ENCODE measurements at regions not wholly inside any gene's neighbourhood (a gene's known extent, or its start where the extent isn't known, plus 50 kb on each side); places are given as distances from the start of the nearest gene placed in this dataset.
A peak's percentile ranks its signal among the peaks of the same experiment; 100 is the strongest.

GRCh38 chr2:181310967-181311366 lies 146.2 kb upstream of the ITGA4 start:
- Mint-ChIP-seq H3K9me3 (no peaks in the 10 kb centered on the region), H3K27ac (no peak overlapping the region), H3K4me1 (peaks cover 75% of the 10 kb centered on the region), H3K36me3 (no peaks in the 10 kb centered on the region), H3K4me3 (no peak overlapping the region), H3K27me3 (no peaks in the 10 kb centered on the region)

GRCh38 chr2:181311837-181312236 lies 145.3 kb upstream of the ITGA4 start:
- Mint-ChIP-seq H3K9me3 (no peaks in the 10 kb centered on the region), H3K27ac (peak overlapping the region; percentile 98), H3K4me1 (peaks cover 69% of the 10 kb centered on the region), H3K36me3 (no peaks in the 10 kb centered on the region), H3K4me3 (peak overlapping the region; percentile 85), H3K27me3 (no peaks in the 10 kb centered on the region)

DNA sequence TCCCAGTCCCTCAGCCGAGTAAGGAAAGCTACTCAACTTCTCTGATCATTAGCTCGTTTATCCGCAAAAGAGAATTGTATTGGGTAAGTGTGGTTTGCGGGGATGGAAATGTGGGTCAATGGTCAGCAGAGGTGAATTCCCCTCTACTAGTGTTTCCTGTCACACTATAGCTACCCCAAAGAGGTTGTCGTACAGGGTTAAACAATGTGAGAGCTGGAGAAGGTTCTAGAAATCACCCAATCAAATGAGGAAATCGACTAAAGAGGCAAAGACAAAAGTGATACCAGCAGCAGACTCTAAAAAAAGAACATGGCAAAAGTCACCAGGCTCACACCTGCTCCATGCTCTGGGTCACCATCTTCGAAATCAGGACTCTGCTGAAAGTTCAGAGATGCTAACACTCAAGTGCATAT lies 144.7 kb upstream of the ITGA4 start:
- Mint-ChIP-seq H3K4me1 (peaks cover 67% of the 10 kb centered on the region), H3K36me3 (peaks cover 3% of the 10 kb centered on the region), H3K4me3 (peak overlapping the region; percentile 85), H3K27ac (peak overlapping the region; percentile 98), H3K9me3 (no peaks in the 10 kb centered on the region), H3K27me3 (no peaks in the 10 kb centered on the region)

- no peaks in the 10 kb centered on the region for H3K27me3 Mint-ChIP-seq
- H3K4me1 Mint-ChIP-seq = peaks cover 65% of the 10 kb centered on the region
- H3K4me3 Mint-ChIP-seq = peak overlapping the region; percentile 85
- no peaks in the 10 kb centered on the region for H3K9me3 Mint-ChIP-seq
- H3K36me3 Mint-ChIP-seq = peaks cover 3% of the 10 kb centered on the region
- H3K27ac Mint-ChIP-seq = peak overlapping the region; percentile 98
These were observed 143.3 kb upstream of the ITGA4 start for GRCh38 chr2:181313845-181314244.

- Mint-ChIP-seq H3K4me1 (peaks cover 62% of the 10 kb centered on the region), H3K36me3 (peaks cover 3% of the 10 kb centered on the region), H3K27ac (peak overlapping the region; percentile 48), H3K27me3 (no peaks in the 10 kb centered on the region), H3K4me3 (peak overlapping the region; percentile 16), H3K9me3 (no peaks in the 10 kb centered on the region)
These were observed 142.6 kb upstream of the ITGA4 start for GRCh38 chr2:181314551-181314950.

DNA sequence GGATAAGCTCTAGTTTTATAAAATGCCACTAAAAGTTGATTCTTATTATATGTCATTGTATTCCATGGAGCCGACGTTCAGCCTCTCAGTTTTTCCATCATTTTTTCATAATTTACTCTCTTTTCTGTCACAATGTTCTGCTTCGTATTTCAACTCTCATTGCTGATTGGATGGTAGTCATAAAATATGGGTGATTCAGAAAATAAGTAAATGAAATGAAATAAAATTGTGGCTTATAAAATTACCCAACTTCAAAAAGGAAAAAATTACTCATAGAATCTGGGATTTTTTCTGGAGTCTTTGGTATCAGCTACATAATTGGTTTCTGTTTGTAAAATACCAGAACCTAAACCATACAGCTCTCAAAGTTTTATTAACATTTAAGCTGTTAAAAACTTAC lies 139.7 kb upstream of the ITGA4 start:
- peak overlapping the region; percentile 51 for H3K4me3 Mint-ChIP-seq
- H3K9me3 Mint-ChIP-seq = no peaks in the 10 kb centered on the region
- H3K36me3 Mint-ChIP-seq = peaks cover 3% of the 10 kb centered on the region
- peaks cover 56% of the 10 kb centered on the region for H3K4me1 Mint-ChIP-seq
- H3K27me3 Mint-ChIP-seq = no peaks in the 10 kb centered on the region
- H3K27ac Mint-ChIP-seq = peak overlapping the region; percentile 91

DNA sequence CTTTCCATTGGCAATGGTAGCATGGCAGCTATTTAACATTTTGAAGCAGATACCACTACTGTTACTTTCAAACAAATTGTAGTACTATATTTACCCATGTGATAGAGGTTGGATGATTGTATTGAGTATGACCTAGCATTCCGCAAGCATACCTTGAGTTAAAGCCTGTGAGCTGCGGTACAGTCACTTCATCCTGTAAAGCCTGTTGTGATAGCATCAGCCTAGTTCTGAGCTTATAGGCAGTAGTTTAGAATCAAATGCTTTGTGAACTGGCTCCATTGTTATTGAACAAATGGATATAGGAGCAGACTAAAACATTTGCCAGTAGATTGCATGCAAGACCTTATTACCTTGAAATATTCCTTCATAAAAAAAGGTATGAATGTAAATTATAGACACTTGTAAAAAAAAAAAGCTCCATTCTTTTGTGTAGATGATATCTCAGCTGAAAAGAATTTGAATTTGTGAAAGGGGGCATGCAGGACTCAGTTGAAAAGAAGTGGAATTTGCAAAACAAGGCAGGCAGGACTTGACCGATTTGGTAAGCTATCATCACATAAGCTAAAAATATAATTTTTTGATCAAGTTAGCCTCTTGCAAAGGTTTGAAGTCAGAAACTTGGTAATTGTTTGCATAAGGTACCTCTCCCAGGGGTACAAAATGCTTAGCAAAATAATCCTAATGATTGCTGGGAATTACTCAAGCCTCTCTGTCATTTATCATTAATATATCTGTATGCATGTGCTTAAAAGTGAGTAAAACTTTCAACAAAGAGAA lies 138.5 kb upstream of the ITGA4 start:
- no peak overlapping the region for H3K4me3 Mint-ChIP-seq
- H3K27me3 Mint-ChIP-seq = no peaks in the 10 kb centered on the region
- H3K36me3 Mint-ChIP-seq = peaks cover 8% of the 10 kb centered on the region
- peaks cover 47% of the 10 kb centered on the region for H3K4me1 Mint-ChIP-seq
- no peaks in the 10 kb centered on the region for H3K9me3 Mint-ChIP-seq
- H3K27ac Mint-ChIP-seq = peak overlapping the region; percentile 23

GRCh38 chr2:181319286-181319685 lies 137.9 kb upstream of the ITGA4 start:
- Mint-ChIP-seq H3K9me3 (no peaks in the 10 kb centered on the region), H3K4me3 (no peak overlapping the region), H3K27me3 (no peaks in the 10 kb centered on the region), H3K4me1 (peaks cover 45% of the 10 kb centered on the region), H3K36me3 (peaks cover 10% of the 10 kb centered on the region), H3K27ac (no peak overlapping the region)

GRCh38 chr2:181320638-181321037 lies 136.5 kb upstream of the ITGA4 start:
- peaks cover 42% of the 10 kb centered on the region for H3K4me1 Mint-ChIP-seq
- H3K9me3 Mint-ChIP-seq = no peaks in the 10 kb centered on the region
- no peak overlapping the region for H3K27ac Mint-ChIP-seq
- no peaks in the 10 kb centered on the region for H3K27me3 Mint-ChIP-seq
- peaks cover 13% of the 10 kb centered on the region for H3K36me3 Mint-ChIP-seq
- no peak overlapping the region for H3K4me3 Mint-ChIP-seq

DNA sequence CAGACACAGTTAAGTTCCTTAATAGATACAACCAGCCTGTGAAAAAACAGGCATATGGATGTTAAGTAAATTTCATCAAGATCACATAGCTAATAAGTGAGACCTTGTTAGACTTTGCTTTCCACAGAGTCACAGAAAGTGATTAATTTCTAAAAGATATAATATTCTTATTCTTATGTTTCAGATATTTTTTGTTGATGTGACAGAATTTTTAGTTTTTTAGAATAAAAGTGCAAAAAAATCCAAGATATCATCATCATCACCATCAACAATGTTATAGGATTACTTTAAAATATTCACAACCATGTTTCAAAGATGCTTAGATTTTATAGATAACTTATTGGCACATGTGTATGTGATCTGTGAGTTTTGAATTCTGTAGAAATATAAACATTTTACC lies 132.3 kb upstream of the ITGA4 start:
- H3K36me3 Mint-ChIP-seq = peaks cover 21% of the 10 kb centered on the region
- H3K4me3 Mint-ChIP-seq = no peak overlapping the region
- H3K4me1 Mint-ChIP-seq = peaks cover 31% of the 10 kb centered on the region
- no peak overlapping the region for H3K27ac Mint-ChIP-seq
- no peaks in the 10 kb centered on the region for H3K27me3 Mint-ChIP-seq
- peaks cover 10% of the 10 kb centered on the region for H3K9me3 Mint-ChIP-seq

DNA sequence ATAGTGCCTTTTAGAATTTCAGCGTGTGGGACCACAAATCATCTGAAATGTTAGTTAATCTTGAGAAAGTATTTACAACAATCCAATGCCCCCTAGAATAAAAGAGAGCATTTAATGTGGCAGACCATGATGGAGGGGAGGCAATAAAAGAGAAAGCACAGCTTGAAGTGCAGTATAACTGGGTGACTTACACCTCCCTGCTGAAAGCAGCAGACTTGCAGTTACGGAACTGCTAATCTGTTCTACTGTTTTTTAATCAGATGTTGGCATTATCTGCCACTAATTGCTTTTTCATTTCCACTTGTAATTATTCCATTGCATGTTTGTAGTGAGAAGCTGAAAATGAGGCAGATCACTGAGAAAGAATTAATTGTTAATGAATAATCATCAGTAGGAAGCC lies 130.5 kb upstream of the ITGA4 start:
- H3K4me3 Mint-ChIP-seq = no peak overlapping the region

DNA sequence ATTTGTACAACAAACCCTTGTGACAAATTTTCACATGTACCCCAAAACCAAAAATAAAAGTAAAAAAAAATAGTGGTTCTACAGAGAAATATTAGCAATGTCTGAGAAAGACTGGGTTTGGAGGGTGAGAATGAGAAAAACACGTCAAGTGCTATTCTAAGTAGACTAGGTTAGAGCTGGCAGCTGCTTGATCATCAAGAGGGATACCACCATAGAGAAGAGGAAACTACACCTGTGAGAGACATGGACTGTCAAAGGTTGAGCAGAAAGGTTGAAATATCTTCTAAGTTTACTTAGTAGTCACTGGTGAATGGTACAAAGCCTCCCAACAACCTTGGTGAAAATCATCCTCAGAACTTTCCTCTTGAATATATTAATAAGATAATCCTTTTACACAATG lies 126.9 kb upstream of the ITGA4 start:
- H3K27me3 Mint-ChIP-seq = no peaks in the 10 kb centered on the region
- H3K4me1 Mint-ChIP-seq = peaks cover 30% of the 10 kb centered on the region
- peaks cover 10% of the 10 kb centered on the region for H3K9me3 Mint-ChIP-seq
- H3K4me3 Mint-ChIP-seq = no peak overlapping the region
- H3K27ac Mint-ChIP-seq = no peak overlapping the region
- peaks cover 14% of the 10 kb centered on the region for H3K36me3 Mint-ChIP-seq

More for the DNA sequence above, 130.5 kb upstream of the ITGA4 start:
- Mint-ChIP-seq H3K27me3 (no peaks in the 10 kb centered on the region), H3K36me3 (peaks cover 24% of the 10 kb centered on the region), H3K27ac (peak overlapping the region; percentile 70), H3K9me3 (peaks cover 10% of the 10 kb centered on the region), H3K4me1 (peaks cover 22% of the 10 kb centered on the region)

- H3K36me3 Mint-ChIP-seq = peaks cover 14% of the 10 kb centered on the region
- peaks cover 10% of the 10 kb centered on the region for H3K9me3 Mint-ChIP-seq
- no peak overlapping the region for H3K4me3 Mint-ChIP-seq
- H3K27ac Mint-ChIP-seq = no peak overlapping the region
- no peaks in the 10 kb centered on the region for H3K27me3 Mint-ChIP-seq
- H3K4me1 Mint-ChIP-seq = peaks cover 16% of the 10 kb centered on the region
These were observed 125.1 kb upstream of the ITGA4 start for GRCh38 chr2:181332044-181332605.

- no peaks in the 10 kb centered on the region for H3K27me3 Mint-ChIP-seq
- peaks cover 6% of the 10 kb centered on the region for H3K9me3 Mint-ChIP-seq
- H3K4me3 Mint-ChIP-seq = no peak overlapping the region
- peaks cover 16% of the 10 kb centered on the region for H3K4me1 Mint-ChIP-seq
- peaks cover 19% of the 10 kb centered on the region for H3K36me3 Mint-ChIP-seq
- no peak overlapping the region for H3K27ac Mint-ChIP-seq
These were observed 122.9 kb upstream of the ITGA4 start for GRCh38 chr2:181334158-181334826.

DNA sequence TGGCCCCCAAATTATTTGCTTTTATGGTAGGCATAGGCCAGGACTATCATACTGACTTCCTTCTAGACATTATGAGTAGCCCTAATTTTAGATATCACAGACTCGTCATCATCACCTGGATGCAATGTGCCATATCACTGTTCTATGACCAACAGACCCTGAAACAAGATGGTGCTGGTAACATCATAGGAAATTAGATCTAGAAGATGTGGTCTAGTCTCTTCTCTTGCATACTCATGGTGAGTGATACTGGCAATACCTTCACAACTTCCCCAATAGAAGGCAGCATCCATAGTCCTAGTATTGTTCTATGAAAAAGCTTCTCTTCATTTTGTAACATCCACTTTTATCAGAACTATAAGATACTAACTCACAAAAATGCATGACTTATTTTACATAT lies 116.3 kb upstream of the ITGA4 start:
- Mint-ChIP-seq H3K9me3 (peaks cover 6% of the 10 kb centered on the region), H3K4me3 (no peak overlapping the region), H3K36me3 (peaks cover 31% of the 10 kb centered on the region), H3K4me1 (peaks cover 8% of the 10 kb centered on the region), H3K27me3 (no peaks in the 10 kb centered on the region), H3K27ac (no peak overlapping the region)
